Left cardiac atrium (tissue), 4 donors: ENCODE measurements at regions not wholly inside any gene's neighbourhood (a gene's known extent, or its start where the extent isn't known, plus 50 kb on each side); places are given as distances from the start of the nearest gene placed in this dataset.

Experiments used
- ATAC-seq, 2 donors: fragments of 200-7000 bp; cut with Tn5 transposase; one replicate each; pipeline ENCODE4 v1.9.1; 2020; ENCODE audit warnings: mild to moderate bottlenecking in 2 of 2, moderate library complexity in 2 of 2
- DNase-seq: peaks from one replicate; pipeline ENCODE4 v3.0.0-alpha.2; 2020
- intact Hi-C, 2 donors: fragments of 100-400 bp; cut with DNase I; formaldehyde crosslinking; loops; one replicate each; pipeline versions ENCODE4 v1.14.1 to v1.15.1; 2022 to 2023
- donor health status: DM: no; HTN: yes; CAD: no.
- donor health status: DM: no; HTN: yes; CAD: no; lungs with severe emphysema.
- donor health status: DM: yes; HTN: yes; CAD: no.
- donor health status: Dilated cardiomyopathy.

GRCh38 chr22:48800886-48801607 lies 1026.6 kb downstream of the BRD1 start:
- intact Hi-C loops: no loop called here
- ATAC-seq (no peak), DNase-seq (no peak)

GRCh38 chr22:48800036-48800885 lies 1027.4 kb downstream of the BRD1 start:
- intact Hi-C loops: no loop called here
- DNase-seq (no peak), ATAC-seq (no peak)

- DNase-seq (no peak), ATAC-seq (no peak)
- intact Hi-C loops: no loop called here
These were observed 1028.3 kb downstream of the BRD1 start for GRCh38 chr22:48799227-48799970.

GRCh38 chr22:48798281-48799226 lies 1029.1 kb downstream of the BRD1 start:
- intact Hi-C loops: no loop called here
- ATAC-seq (no peak), DNase-seq (no peak)

GRCh38 chr22:48797731-48798130 lies 1029.9 kb downstream of the BRD1 start:
- DNase-seq (no peak), ATAC-seq (no peak)
- intact Hi-C loops: no loop called here

GRCh38 chr22:48796310-48797015 lies 1031.2 kb downstream of the BRD1 start:
- ATAC-seq: peak in 1 of 2 donors; percentile 75
- no peak for DNase-seq

GRCh38 chr22:48795664-48796063 lies 1032.0 kb downstream of the BRD1 start:
- intact Hi-C loops: no loop called here
- ATAC-seq: peak in 1 of 2 donors; percentile 87
- DNase-seq: no peak

More at GRCh38 chr22:48796310-48797015, 1031.2 kb downstream of the BRD1 start:
- intact Hi-C loops: no loop called here

- DNase-seq (no peak), ATAC-seq (no peak)
- intact Hi-C loops: no loop called here
These were observed 1032.8 kb downstream of the BRD1 start for GRCh38 chr22:48794906-48795305.

- intact Hi-C loops: no loop called here
- ATAC-seq (no peak), DNase-seq (no peak)
These were observed 1033.7 kb downstream of the BRD1 start for GRCh38 chr22:48793949-48794348.

GRCh38 chr22:48786679-48786996 lies 1041.0 kb downstream of the BRD1 start:
- intact Hi-C loops: no loop called here
- ATAC-seq (no peak), DNase-seq (no peak)

GRCh38 chr22:48785792-48786678 lies 1041.6 kb downstream of the BRD1 start:
- DNase-seq (no peak), ATAC-seq (no peak)
- intact Hi-C loops: no loop called here

- no peak for ATAC-seq
- DNase-seq: no peak
- intact Hi-C loops: no loop called here
These were observed 1042.8 kb downstream of the BRD1 start for GRCh38 chr22:48784701-48785503.

GRCh38 chr22:48783821-48784266 lies 1043.8 kb downstream of the BRD1 start:
- intact Hi-C loops: no loop called here
- ATAC-seq (no peak), DNase-seq (no peak)

- DNase-seq: no peak
- intact Hi-C loops: no loop called here
- no peak for ATAC-seq
These were observed 1044.7 kb downstream of the BRD1 start for GRCh38 chr22:48782811-48783511.

GRCh38 chr22:48782326-48782725 lies 1045.3 kb downstream of the BRD1 start:
- intact Hi-C loops: no loop called here
- no peak for DNase-seq
- no peak for ATAC-seq

- no peak for DNase-seq
- ATAC-seq: no peak
- intact Hi-C loops: no loop called here
These were observed 1045.8 kb downstream of the BRD1 start for GRCh38 chr22:48781868-48782267.
